PC-9 (cell line): ENCODE measurements at regions not wholly inside any gene's neighbourhood (a gene's known extent, or its start where the extent isn't known, plus 50 kb on each side); places are given as distances from the start of the nearest gene placed in this dataset.

ENCODE experiments used
- BruUV-seq: library from RNA; stranded (reverse); fragments of 400-500 nt; replicated peaks from 2 replicates; lab custom pipeline; 2021; lab: Mats Ljungman, UMichigan
- CTCF ChIA-PET: fragments of 300-600 bp; sonication (Branson Sonifier 250); formaldehyde crosslinking; loops from one replicate; lab custom pipeline; 2022; ENCODE audit warnings: antibody characterized with exemption; lab: Charles Lee
- POLR2A ChIA-PET: fragments of 300-600 bp; sonication (Branson Sonifier 250); formaldehyde crosslinking; loops from one replicate; lab custom pipeline; 2022; ENCODE audit warnings: antibody characterized with exemption; ENCODE audit not compliant: unreplicated experiment; lab: Charles Lee
- DNase-seq, 2 experiments: peaks; one replicate each; pipeline versions ENCODE4 v3.0.0 to v3.0.0-alpha.2; 2015 to 2022; ENCODE audit warnings: mixed read lengths in 1 of 2
- H2AFZ ChIP-seq: fragments of 200-600 bp; sonication (generic); 2 replicates; pipeline ENCODE4 v1.8.1; 2017; ENCODE audit warnings: antibody characterized with exemption
- H3F3A ChIP-seq: fragments of 200-600 bp; sonication (generic); 2 replicates; pipeline ENCODE4 v1.8.1; 2017; ENCODE audit warnings: antibody characterized with exemption, mild to moderate bottlenecking, low read depth; ENCODE audit not compliant: insufficient read depth
- H3K27ac ChIP-seq: fragments of 200-600 bp; sonication (generic); 2 replicates; pipeline ENCODE4 v1.6.1; 2016; ENCODE audit warnings: mixed run types
- H3K27me3 ChIP-seq: fragments of 200-600 bp; sonication (generic); 2 replicates; pipeline ENCODE4 v1.6.1; 2016; ENCODE audit warnings: low read depth, mixed run types; ENCODE audit not compliant: insufficient read depth
- H3K36me3 ChIP-seq: fragments of 200-600 bp; sonication (generic); 2 replicates; pipeline ENCODE4 v1.6.1; 2016; ENCODE audit warnings: low read depth, mixed run types
- H3K4me1 ChIP-seq: fragments of 200-600 bp; sonication (generic); replicated peaks from 2 replicates; pipeline ENCODE4 v1.6.1; 2016; ENCODE audit warnings: mixed run types; ENCODE audit not compliant: insufficient read depth
- H3K4me2 ChIP-seq: fragments of 200-600 bp; sonication (generic); 2 replicates; pipeline ENCODE4 v1.6.1; 2017; ENCODE audit warnings: mixed run types
- H3K4me3 ChIP-seq: fragments of 200-600 bp; sonication (generic); 2 replicates; pipeline ENCODE4 v1.6.1; 2016; ENCODE audit warnings: mixed run types
- H3K79me2 ChIP-seq: fragments of 200-600 bp; sonication (generic); 2 replicates; pipeline ENCODE4 v1.6.1; 2017; ENCODE audit warnings: low read depth, mixed run types
- H3K9me2 ChIP-seq: fragments of 200-600 bp; sonication (generic); 2 replicates; pipeline ENCODE4 v1.8.1; 2017; ENCODE audit warnings: mild to moderate bottlenecking; ENCODE audit not compliant: insufficient read depth
- H3K9me3 ChIP-seq: fragments of 200-600 bp; sonication (generic); 2 replicates; pipeline ENCODE4 v1.8.1; 2016; ENCODE audit warnings: low read depth; ENCODE audit not compliant: insufficient read depth
- H4K20me1 ChIP-seq: fragments of 200-600 bp; sonication (generic); 2 replicates; pipeline ENCODE4 v1.8.1; 2017; ENCODE audit not compliant: insufficient read depth
- CTCF ChIP-seq: fragments of 200-600 bp; sonication (generic); conservative IDR thresholded peaks from 2 replicates; pipeline ENCODE4 v1.6.1; 2017; ENCODE audit warnings: mixed run types, antibody characterized with exemption, mild to moderate bottlenecking, moderate library complexity
- EZH2 ChIP-seq: fragments of 200-600 bp; sonication (generic); IDR thresholded peaks from 2 replicates; pipeline ENCODE4 v1.8.0; 2017; ENCODE audit warnings: antibody characterized with exemption, low read depth
- intact Hi-C: fragments of 100-400 bp; cut with micrococcal nuclease; formaldehyde crosslinking; loops from one replicate; pipeline ENCODE4 v1.10.0; 2022; ENCODE audit not compliant: unreplicated experiment

- no peak for DNase-seq
- H3K4me1 ChIP-seq = no peaks in the 10 kb centered on the region
- TF ChIP-seq CTCF (no peak), EZH2 (no peak)
- no peaks in the 10 kb centered on the region for H4K20me1 ChIP-seq
- no peaks in the 10 kb centered on the region for H3K9me3 ChIP-seq
- ChIA-PET POLR2A (no interaction called here), CTCF (interaction anchor here (0.5 kb wide), 1 partner anchor 568 kb away, joined by 4 read pairs; no protein-coding TSS in a partner anchor)
- no peak overlapping the region for H2AFZ ChIP-seq
- intact Hi-C loops = no loop called here
- no peak overlapping the region for H3K4me2 ChIP-seq
- no peaks in the 10 kb centered on the region for H3K79me2 ChIP-seq
- H3K9me2 ChIP-seq = no peaks in the 10 kb centered on the region
- H3K36me3 ChIP-seq = no peaks in the 10 kb centered on the region
- H3K27me3 ChIP-seq = no peaks in the 10 kb centered on the region
- no TSS peak for BruUV-seq
- no peaks in the 10 kb centered on the region for H3F3A ChIP-seq
- H3K27ac ChIP-seq = no peak overlapping the region
- H3K4me3 ChIP-seq = no peak overlapping the region
Observed at GRCh38 chr10:121058082-121058481, 206.9 kb downstream of the WDR11 start.

GRCh38 chr10:121059351-121059750 lies 208.2 kb downstream of the WDR11 start:
- H3K79me2 ChIP-seq = no peaks in the 10 kb centered on the region
- BruUV-seq = no TSS peak
- no peak overlapping the region for H3K4me2 ChIP-seq
- H3K4me3 ChIP-seq = no peak overlapping the region
- no peaks in the 10 kb centered on the region for H3K9me2 ChIP-seq
- no peaks in the 10 kb centered on the region for H3K36me3 ChIP-seq
- no peak overlapping the region for H2AFZ ChIP-seq
- no peaks in the 10 kb centered on the region for H3K4me1 ChIP-seq
- ChIA-PET POLR2A (no interaction called here), CTCF (no interaction called here)
- no peaks in the 10 kb centered on the region for H3F3A ChIP-seq
- H3K27me3 ChIP-seq = no peaks in the 10 kb centered on the region
- no peak for TF ChIP-seq EZH2
- TF ChIP-seq CTCF = no peak
- DNase-seq = no peak
- H3K27ac ChIP-seq = no peak overlapping the region
- intact Hi-C loops = no loop called here
- H4K20me1 ChIP-seq = no peaks in the 10 kb centered on the region
- no peaks in the 10 kb centered on the region for H3K9me3 ChIP-seq

- TF ChIP-seq EZH2 (no peak), CTCF (no peak)
Observed at GRCh38 chr10:121062115-121062514, 211.0 kb downstream of the WDR11 start.

More at GRCh38 chr10:121062115-121062514, 211.0 kb downstream of the WDR11 start:
- no peak overlapping the region for H3K4me2 ChIP-seq
- no peak for DNase-seq
- CTCF ChIA-PET = no interaction called here
- H3K27me3 ChIP-seq = no peaks in the 10 kb centered on the region
- no peaks in the 10 kb centered on the region for H3K36me3 ChIP-seq
- intact Hi-C loops = no loop called here
- no peaks in the 10 kb centered on the region for H3K9me3 ChIP-seq
- no peaks in the 10 kb centered on the region for H3K4me1 ChIP-seq
- no peak overlapping the region for H3K27ac ChIP-seq
- BruUV-seq = no TSS peak
- no peaks in the 10 kb centered on the region for H3F3A ChIP-seq
- H3K4me3 ChIP-seq = no peak overlapping the region
- no peaks in the 10 kb centered on the region for H3K9me2 ChIP-seq
- no peaks in the 10 kb centered on the region for H3K79me2 ChIP-seq
- no peak overlapping the region for H2AFZ ChIP-seq
- H4K20me1 ChIP-seq = no peaks in the 10 kb centered on the region
- POLR2A ChIA-PET = no interaction called here
